Osteoblast (primary cell): ENCODE measurements at regions not wholly inside any gene's neighbourhood (a gene's known extent, or its start where the extent isn't known, plus 50 kb on each side); places are given as distances from the start of the nearest gene placed in this dataset.

Experiments
- DNase-seq: peaks from one replicate; pipeline ENCODE4 v3.0.0; 2011; ENCODE audit warnings: low spot score, mixed read lengths; ENCODE audit not compliant: insufficient read length; ENCODE audit errors: missing footprints
- H2AFZ ChIP-seq: 2 replicates; pipeline ENCODE4 v1.6.0; 2011; ENCODE audit warnings: mild to moderate bottlenecking, low read length
- H3K27ac ChIP-seq: 2 replicates; pipeline ENCODE4 v1.5.1; 2011; ENCODE audit warnings: mild to moderate bottlenecking, low read depth, low read length, moderate library complexity
- H3K27me3 ChIP-seq: 2 replicates; pipeline ENCODE4 v1.6.0; 2012; ENCODE audit warnings: mild to moderate bottlenecking, control low read depth, inconsistent platforms, low read length, moderate library complexity; ENCODE audit not compliant: insufficient read depth
- H3K36me3 ChIP-seq: 2 replicates; pipeline ENCODE4 v1.5.1; 2011; ENCODE audit warnings: mild to moderate bottlenecking, low read length, control low read depth, moderate library complexity; ENCODE audit not compliant: insufficient read depth
- H3K4me1 ChIP-seq: 2 replicates; pipeline ENCODE4 v1.5.1; 2011; ENCODE audit warnings: mild to moderate bottlenecking, low read length, control low read depth, moderate library complexity; ENCODE audit not compliant: insufficient read depth
- H3K4me2 ChIP-seq: 2 replicates; pipeline ENCODE4 v1.6.0; 2011; ENCODE audit warnings: mild to moderate bottlenecking, low read length; ENCODE audit not compliant: insufficient read depth
- H3K4me3 ChIP-seq: fragments of 200-600 bp; sonication (generic); 3 replicates; pipeline ENCODE4 v1.5.1; 2012; ENCODE audit warnings: mild to moderate bottlenecking, low read length, inconsistent platforms; ENCODE audit not compliant: insufficient read depth
- H3K79me2 ChIP-seq: 2 replicates; pipeline ENCODE4 v1.6.0; 2012; ENCODE audit warnings: mild to moderate bottlenecking, low read length, control low read depth, inconsistent platforms; ENCODE audit not compliant: insufficient read depth
- H3K9me3 ChIP-seq: 2 replicates; pipeline ENCODE4 v1.5.1; 2011; ENCODE audit warnings: low read depth, low read length, control low read depth
- H4K20me1 ChIP-seq: 2 replicates; pipeline ENCODE4 v1.6.0; 2012; ENCODE audit warnings: mild to moderate bottlenecking, low read length, control low read depth; ENCODE audit not compliant: insufficient read depth
- TF ChIP-seq, protein P1 (sequence below): IDR thresholded peaks from 2 replicates; pipeline ENCODE4 v1.5.1; 2011; ENCODE audit warnings: mild to moderate bottlenecking, low read depth, low read length, moderate library complexity; ENCODE audit errors: extremely low read depth

DNA sequence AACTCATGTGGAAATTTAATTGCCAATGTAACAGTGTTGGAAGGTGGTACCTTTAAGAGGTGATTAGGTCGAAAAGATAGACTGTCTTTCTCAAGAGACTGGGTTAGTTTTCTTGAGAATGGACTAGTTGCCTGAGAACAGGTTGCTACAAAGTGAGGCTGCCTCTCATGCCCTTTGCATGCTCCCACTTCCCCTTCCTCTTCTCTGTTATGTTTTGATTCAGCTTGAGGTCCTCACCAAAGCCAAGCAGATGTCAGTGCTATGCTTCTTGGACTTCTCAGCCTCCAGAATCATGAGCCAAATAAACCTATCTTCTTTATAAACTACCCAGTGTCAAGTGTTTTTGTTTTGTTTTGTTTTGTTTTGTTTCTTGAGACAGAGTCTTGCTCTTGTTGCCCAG is 187.0 kb upstream of the RUNX1 start:
- Histone ChIP-seq H2AFZ (no peak overlapping the region), H3K79me2 (no peaks in the 10 kb centered on the region), H3K27me3 (no peaks in the 10 kb centered on the region), H3K27ac (no peak overlapping the region), H3K4me1 (peaks cover 10% of the 10 kb centered on the region), H3K36me3 (no peaks in the 10 kb centered on the region), H3K9me3 (no peaks in the 10 kb centered on the region), H3K4me2 (no peak overlapping the region), H3K4me3 (no peak overlapping the region), H4K20me1 (no peaks in the 10 kb centered on the region)
- DNase-seq = no peak
- TF ChIP-seq, protein P1, sequence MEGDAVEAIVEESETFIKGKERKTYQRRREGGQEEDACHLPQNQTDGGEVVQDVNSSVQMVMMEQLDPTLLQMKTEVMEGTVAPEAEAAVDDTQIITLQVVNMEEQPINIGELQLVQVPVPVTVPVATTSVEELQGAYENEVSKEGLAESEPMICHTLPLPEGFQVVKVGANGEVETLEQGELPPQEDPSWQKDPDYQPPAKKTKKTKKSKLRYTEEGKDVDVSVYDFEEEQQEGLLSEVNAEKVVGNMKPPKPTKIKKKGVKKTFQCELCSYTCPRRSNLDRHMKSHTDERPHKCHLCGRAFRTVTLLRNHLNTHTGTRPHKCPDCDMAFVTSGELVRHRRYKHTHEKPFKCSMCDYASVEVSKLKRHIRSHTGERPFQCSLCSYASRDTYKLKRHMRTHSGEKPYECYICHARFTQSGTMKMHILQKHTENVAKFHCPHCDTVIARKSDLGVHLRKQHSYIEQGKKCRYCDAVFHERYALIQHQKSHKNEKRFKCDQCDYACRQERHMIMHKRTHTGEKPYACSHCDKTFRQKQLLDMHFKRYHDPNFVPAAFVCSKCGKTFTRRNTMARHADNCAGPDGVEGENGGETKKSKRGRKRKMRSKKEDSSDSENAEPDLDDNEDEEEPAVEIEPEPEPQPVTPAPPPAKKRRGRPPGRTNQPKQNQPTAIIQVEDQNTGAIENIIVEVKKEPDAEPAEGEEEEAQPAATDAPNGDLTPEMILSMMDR = no peak

DNA sequence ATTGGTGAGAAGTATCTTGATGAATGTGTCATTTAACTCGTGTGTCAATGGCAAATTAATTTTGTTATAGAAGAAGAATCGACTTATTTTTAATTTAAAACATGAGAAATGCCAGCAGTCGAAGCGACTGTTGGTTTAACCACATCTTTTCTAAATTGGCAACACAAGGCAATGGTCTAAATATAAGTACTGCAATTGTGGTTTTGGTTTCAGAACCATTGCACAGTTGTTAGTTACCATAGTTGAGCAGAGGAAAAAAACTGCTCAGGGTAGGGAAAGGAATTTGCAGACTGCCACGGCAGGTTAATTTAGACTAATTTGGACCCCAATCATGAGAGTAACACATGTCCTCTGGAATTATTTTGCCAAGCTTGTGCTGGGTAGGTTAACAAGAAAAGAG is 185.6 kb upstream of the RUNX1 start:
- no peaks in the 10 kb centered on the region for H3K9me3 ChIP-seq
- H3K27ac ChIP-seq = no peak overlapping the region
- no peak for DNase-seq
- H3K4me3 ChIP-seq = no peak overlapping the region
- TF ChIP-seq, protein P1 = no peak
- no peaks in the 10 kb centered on the region for H3K27me3 ChIP-seq
- H3K4me1 ChIP-seq = peaks cover 6% of the 10 kb centered on the region
- no peaks in the 10 kb centered on the region for H3K79me2 ChIP-seq
- H3K4me2 ChIP-seq = peak overlapping the region; percentile 7
- no peaks in the 10 kb centered on the region for H4K20me1 ChIP-seq
- no peak overlapping the region for H2AFZ ChIP-seq
- no peaks in the 10 kb centered on the region for H3K36me3 ChIP-seq

DNA sequence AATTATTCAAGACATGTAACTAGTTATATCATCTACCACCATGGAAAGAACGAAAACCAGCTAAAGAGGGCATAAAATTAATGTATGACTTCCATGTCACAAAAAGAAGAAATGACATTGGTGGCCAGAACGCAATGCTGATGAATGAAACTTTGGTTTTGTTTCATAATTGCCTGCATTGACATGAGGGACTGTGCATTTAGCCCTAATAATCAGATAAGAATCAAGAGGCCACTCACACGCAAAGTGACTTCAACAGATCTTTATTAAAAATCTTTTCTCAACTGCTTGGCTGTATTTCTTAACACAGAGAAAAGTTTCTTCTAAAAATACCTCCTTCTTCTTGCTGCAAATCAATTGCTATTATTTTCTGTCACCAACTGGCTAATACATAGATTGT is 184.7 kb upstream of the RUNX1 start:
- no peak overlapping the region for H3K27ac ChIP-seq
- H4K20me1 ChIP-seq = no peaks in the 10 kb centered on the region
- no peak overlapping the region for H3K4me3 ChIP-seq
- no peaks in the 10 kb centered on the region for H3K9me3 ChIP-seq
- no peaks in the 10 kb centered on the region for H3K79me2 ChIP-seq
- no peaks in the 10 kb centered on the region for H3K27me3 ChIP-seq
- H2AFZ ChIP-seq = no peak overlapping the region
- H3K4me2 ChIP-seq = no peak overlapping the region
- peaks cover 6% of the 10 kb centered on the region for H3K4me1 ChIP-seq
- DNase-seq = no peak
- TF ChIP-seq, protein P1 = no peak
- H3K36me3 ChIP-seq = no peaks in the 10 kb centered on the region

DNA sequence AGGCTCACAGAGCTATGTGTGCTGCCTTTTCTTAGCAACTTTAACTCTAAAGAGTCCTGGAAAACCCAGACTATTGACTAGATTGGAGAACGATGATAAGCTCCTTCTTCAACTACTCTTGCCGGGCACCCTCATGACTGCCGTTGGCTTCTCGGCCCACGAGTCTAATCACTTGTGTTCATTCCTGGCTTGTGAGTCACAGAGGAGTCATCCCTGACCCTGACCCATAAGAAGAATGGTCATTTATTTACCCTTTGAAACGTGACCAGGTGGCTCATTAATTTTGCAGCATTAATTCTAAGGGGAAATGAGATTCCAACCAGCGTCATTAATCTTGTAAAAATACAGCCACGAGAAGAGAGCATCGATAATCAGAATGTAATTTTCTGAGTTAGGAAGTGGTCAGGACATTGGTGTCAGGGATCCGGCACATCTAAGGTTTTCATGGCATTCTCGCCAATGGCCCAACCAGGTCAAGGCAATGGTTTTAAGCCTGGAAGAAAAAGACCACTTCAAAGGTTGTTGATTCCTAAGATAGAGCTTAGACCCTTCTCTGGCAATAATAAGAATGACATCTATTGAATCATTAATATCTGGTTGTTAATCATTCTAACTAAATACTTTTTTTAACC is 183.6 kb upstream of the RUNX1 start:
- Histone ChIP-seq H3K4me3 (no peak overlapping the region), H3K4me1 (peaks cover 6% of the 10 kb centered on the region), H3K27me3 (no peaks in the 10 kb centered on the region), H4K20me1 (no peaks in the 10 kb centered on the region), H3K27ac (no peak overlapping the region), H3K4me2 (peak overlapping the region; percentile 29), H3K36me3 (no peaks in the 10 kb centered on the region), H3K9me3 (no peaks in the 10 kb centered on the region), H3K79me2 (no peaks in the 10 kb centered on the region), H2AFZ (peak overlapping the region; percentile 13)
- TF ChIP-seq, protein P1 = no peak
- DNase-seq = peak; percentile 65
